ENCODE measurements at regions not wholly inside any gene's neighbourhood (a gene's known extent, or its start where the extent isn't known, plus 50 kb on each side); places are given as distances from the start of the nearest gene placed in this dataset.

DNA sequence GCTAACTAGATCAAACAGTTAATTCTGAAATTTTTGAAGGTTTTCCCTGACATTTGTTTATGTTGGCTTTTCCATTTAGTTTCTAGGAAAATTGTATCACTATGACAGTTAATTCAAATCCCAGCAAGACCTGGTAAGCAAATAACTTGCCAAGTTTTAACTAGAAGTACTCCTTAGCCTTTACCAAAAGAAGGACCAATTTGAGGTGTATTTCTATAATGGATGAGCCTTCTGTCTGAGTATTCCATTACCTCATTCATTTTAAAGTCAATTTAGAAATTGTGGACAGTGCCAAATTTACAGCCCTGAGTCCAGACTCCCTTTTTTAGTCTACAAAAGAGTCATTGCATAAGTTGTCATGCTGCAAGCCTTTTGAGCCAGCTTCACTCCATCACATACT, 687.6 kb downstream of the CETN3 start:
- no peaks in the 10 kb centered on the region for H3K27me3 ChIP-seq (ENCODE audit: insufficient read depth, poor library complexity, severe bottlenecking)
- no peak for TF ChIP-seq SPI1 (IDR thresholded peaks at IDR 0.05; ENCODE audit: borderline replicate concordance, low read depth)
- no peak for TF ChIP-seq CTCF (IDR thresholded peaks at IDR 0.05; ENCODE audit: insufficient read depth, low read length)
- TF ChIP-seq, protein P1, sequence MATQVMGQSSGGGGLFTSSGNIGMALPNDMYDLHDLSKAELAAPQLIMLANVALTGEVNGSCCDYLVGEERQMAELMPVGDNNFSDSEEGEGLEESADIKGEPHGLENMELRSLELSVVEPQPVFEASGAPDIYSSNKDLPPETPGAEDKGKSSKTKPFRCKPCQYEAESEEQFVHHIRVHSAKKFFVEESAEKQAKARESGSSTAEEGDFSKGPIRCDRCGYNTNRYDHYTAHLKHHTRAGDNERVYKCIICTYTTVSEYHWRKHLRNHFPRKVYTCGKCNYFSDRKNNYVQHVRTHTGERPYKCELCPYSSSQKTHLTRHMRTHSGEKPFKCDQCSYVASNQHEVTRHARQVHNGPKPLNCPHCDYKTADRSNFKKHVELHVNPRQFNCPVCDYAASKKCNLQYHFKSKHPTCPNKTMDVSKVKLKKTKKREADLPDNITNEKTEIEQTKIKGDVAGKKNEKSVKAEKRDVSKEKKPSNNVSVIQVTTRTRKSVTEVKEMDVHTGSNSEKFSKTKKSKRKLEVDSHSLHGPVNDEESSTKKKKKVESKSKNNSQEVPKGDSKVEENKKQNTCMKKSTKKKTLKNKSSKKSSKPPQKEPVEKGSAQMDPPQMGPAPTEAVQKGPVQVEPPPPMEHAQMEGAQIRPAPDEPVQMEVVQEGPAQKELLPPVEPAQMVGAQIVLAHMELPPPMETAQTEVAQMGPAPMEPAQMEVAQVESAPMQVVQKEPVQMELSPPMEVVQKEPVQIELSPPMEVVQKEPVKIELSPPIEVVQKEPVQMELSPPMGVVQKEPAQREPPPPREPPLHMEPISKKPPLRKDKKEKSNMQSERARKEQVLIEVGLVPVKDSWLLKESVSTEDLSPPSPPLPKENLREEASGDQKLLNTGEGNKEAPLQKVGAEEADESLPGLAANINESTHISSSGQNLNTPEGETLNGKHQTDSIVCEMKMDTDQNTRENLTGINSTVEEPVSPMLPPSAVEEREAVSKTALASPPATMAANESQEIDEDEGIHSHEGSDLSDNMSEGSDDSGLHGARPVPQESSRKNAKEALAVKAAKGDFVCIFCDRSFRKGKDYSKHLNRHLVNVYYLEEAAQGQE (IDR thresholded peaks at IDR 0.05; ENCODE audit: insufficient replicate concordance, low read depth), result no peak
- no peak for TF ChIP-seq POLR2AphosphoS5 (IDR thresholded peaks at IDR 0.05; ENCODE audit: low read depth)
- no peak for TF ChIP-seq GABPA (IDR thresholded peaks at IDR 0.05; ENCODE audit: low read depth)
- no peak overlapping the region for H3K4me3 ChIP-seq (replicated peaks; ENCODE audit: insufficient read depth, low read length)
- no peak for DNase-seq (ENCODE audit: low read depth in 1 of 2, low spot score in 1 of 2)
- H3K27ac ChIP-seq (replicated peaks), result no peak overlapping the region

DNA sequence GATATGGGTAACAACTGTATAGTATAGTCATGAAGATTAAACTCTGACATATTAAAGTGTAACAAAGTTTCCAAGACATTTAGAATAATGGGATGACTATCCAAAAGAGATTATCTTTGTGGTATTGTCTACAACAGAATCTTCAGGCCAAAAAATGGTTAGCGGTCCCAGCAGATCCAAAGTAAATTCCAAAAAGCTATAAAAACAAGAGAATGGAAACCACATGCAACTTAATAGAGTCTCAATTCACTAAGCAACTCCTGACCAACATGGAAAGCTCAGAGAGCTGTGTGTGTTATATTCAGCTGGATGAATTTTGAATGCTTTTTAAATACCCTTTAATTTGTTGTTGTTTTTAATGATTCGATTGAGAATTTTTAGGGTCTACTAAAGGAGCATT, 688.2 kb downstream of the CETN3 start:
- Histone ChIP-seq H3K4me3 (replicated peaks; ENCODE audit: insufficient read depth, low read length) (no peak overlapping the region), H3K27ac (replicated peaks) (no peak overlapping the region), H3K27me3 (ENCODE audit: insufficient read depth, poor library complexity, severe bottlenecking) (no peaks in the 10 kb centered on the region)
- no peak for DNase-seq (ENCODE audit: low read depth in 1 of 2, low spot score in 1 of 2)
- TF ChIP-seq GABPA (IDR thresholded peaks at IDR 0.05; ENCODE audit: low read depth) (no peak), POLR2AphosphoS5 (IDR thresholded peaks at IDR 0.05; ENCODE audit: low read depth) (no peak), SPI1 (IDR thresholded peaks at IDR 0.05; ENCODE audit: borderline replicate concordance, low read depth) (no peak), CTCF (IDR thresholded peaks at IDR 0.05; ENCODE audit: insufficient read depth, low read length) (no peak)
- TF ChIP-seq, protein P1 (IDR thresholded peaks at IDR 0.05; ENCODE audit: insufficient replicate concordance, low read depth), result no peak

DNA sequence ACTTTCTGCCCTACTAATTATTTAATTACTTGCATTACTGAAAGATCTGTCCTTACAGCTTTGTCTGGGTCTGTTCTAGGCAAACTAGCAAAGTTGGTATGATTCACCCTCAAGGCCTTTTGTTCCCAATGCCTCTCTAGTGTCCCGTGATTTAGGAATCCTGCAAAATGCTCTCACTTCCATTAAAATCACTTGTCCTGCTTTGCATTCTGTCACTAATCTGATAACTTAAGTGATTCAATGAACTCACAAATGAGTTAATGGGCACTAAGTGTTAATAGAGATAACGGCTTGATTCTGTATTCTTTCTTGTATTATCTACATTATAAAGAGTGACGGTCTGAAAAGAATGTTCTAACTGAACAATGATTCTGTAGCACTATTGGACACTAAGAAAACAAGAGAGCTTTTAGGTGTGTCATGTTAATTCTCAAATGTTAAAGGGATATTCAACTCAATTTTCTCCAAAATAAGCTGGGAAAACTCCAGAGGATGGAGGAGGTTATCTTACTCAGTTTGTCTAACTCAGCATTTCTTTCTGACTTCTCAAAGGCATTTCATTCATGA, 697.3 kb downstream of the CETN3 start:
- Histone ChIP-seq H3K27ac (replicated peaks) (no peak overlapping the region), H3K4me3 (replicated peaks; ENCODE audit: insufficient read depth, low read length) (no peak overlapping the region)
- no peak for DNase-seq (ENCODE audit: low read depth in 1 of 2, low spot score in 1 of 2)

More for the DNA sequence above, 697.3 kb downstream of the CETN3 start:
- no peak for TF ChIP-seq GABPA (IDR thresholded peaks at IDR 0.05; ENCODE audit: low read depth)
- no peak for TF ChIP-seq SPI1 (IDR thresholded peaks at IDR 0.05; ENCODE audit: borderline replicate concordance, low read depth)
- TF ChIP-seq, protein P1 (IDR thresholded peaks at IDR 0.05; ENCODE audit: insufficient replicate concordance, low read depth), result no peak
- TF ChIP-seq CTCF (IDR thresholded peaks at IDR 0.05; ENCODE audit: insufficient read depth, low read length), result no peak
- no peak for TF ChIP-seq POLR2AphosphoS5 (IDR thresholded peaks at IDR 0.05; ENCODE audit: low read depth)
- no peaks in the 10 kb centered on the region for H3K27me3 ChIP-seq (ENCODE audit: insufficient read depth, poor library complexity, severe bottlenecking)
